PC-3 (cell line): ENCODE measurements at regions not wholly inside any gene's neighbourhood (a gene's known extent, or its start where the extent isn't known, plus 50 kb on each side); places are given as distances from the start of the nearest gene placed in this dataset.

Source experiments
- ATAC-seq: fragments of 200-7000 bp; cut with Tn5 transposase; 2 replicates; pipeline ENCODE4 v1.9.1; 2020; ENCODE audit warnings: mild to moderate bottlenecking, moderate library complexity
- BruUV-seq: library from RNA; stranded (reverse); fragments of 400-500 nt; replicated peaks from 2 replicates; lab custom pipeline; 2021; lab: Mats Ljungman, UMichigan
- CTCF ChIA-PET: fragments of 300-600 bp; sonication (Branson Sonifier 250); formaldehyde crosslinking; loops from one replicate; lab custom pipeline; 2022; ENCODE audit warnings: antibody characterized with exemption; lab: Charles Lee
- POLR2A ChIA-PET: fragments of 300-600 bp; sonication (Branson Sonifier 250); formaldehyde crosslinking; loops from one replicate; lab custom pipeline; 2022; ENCODE audit warnings: antibody characterized with exemption; ENCODE audit not compliant: unreplicated experiment; lab: Charles Lee
- DNase-seq: peaks from one replicate; pipeline ENCODE4 v3.0.0-alpha.2; 2015
- H2AFZ ChIP-seq: fragments of 300-600 bp; sonication (generic); 2 replicates; pipeline ENCODE4 v1.6.0; 2016; ENCODE audit warnings: antibody characterized with exemption, low read length
- H3F3A ChIP-seq: fragments of 300-600 bp; sonication (generic); one replicate; pipeline ENCODE4 v1.6.0; 2017; ENCODE audit warnings: antibody characterized with exemption, low read length, control low read depth, mild to moderate bottlenecking; ENCODE audit not compliant: unreplicated experiment
- H3K27ac ChIP-seq: fragments of 300-600 bp; sonication (generic); 2 replicates; pipeline ENCODE4 v1.5.1; 2016; ENCODE audit warnings: mild to moderate bottlenecking, low read length
- H3K27me3 ChIP-seq: fragments of 300-600 bp; sonication (generic); 2 replicates; pipeline ENCODE4 v1.6.1; 2016; ENCODE audit warnings: low read length, mixed read lengths
- H3K36me3 ChIP-seq: fragments of 300-600 bp; sonication (generic); 2 replicates; pipeline ENCODE4 v1.6.1; 2016; ENCODE audit warnings: low read depth, mixed run types, low read length, mixed read lengths
- H3K4me1 ChIP-seq: fragments of 300-600 bp; sonication (generic); 2 replicates; pipeline ENCODE4 v1.5.1; 2016; ENCODE audit warnings: low read length; ENCODE audit not compliant: insufficient read depth
- H3K4me2 ChIP-seq: fragments of 300-600 bp; sonication (generic); 2 replicates; pipeline ENCODE4 v1.6.0; 2016; ENCODE audit warnings: low read length
- H3K4me3 ChIP-seq: fragments of 300-600 bp; sonication (generic); 2 replicates; pipeline ENCODE4 v1.5.1; 2016; ENCODE audit warnings: mild to moderate bottlenecking, low read length, mixed read lengths
- H3K79me2 ChIP-seq: fragments of 300-600 bp; sonication (generic); 2 replicates; pipeline ENCODE4 v1.6.1; 2017; ENCODE audit warnings: low read length, mixed read lengths
- H3K9ac ChIP-seq: fragments of 300-600 bp; sonication (generic); 2 replicates; pipeline ENCODE4 v1.6.0; 2016; ENCODE audit warnings: mild to moderate bottlenecking, low read length
- H3K9me2 ChIP-seq: fragments of 300-600 bp; sonication (generic); replicated peaks from 2 replicates; pipeline ENCODE4 v1.6.1; 2016; ENCODE audit warnings: mixed run types, low read length, mixed read lengths
- H3K9me3 ChIP-seq: fragments of 300-600 bp; sonication (generic); 2 replicates; pipeline ENCODE4 v1.6.1; 2016; ENCODE audit warnings: low read length, mixed read lengths
- H4K20me1 ChIP-seq: fragments of 300-600 bp; sonication (generic); 2 replicates; pipeline ENCODE4 v1.6.1; 2016; ENCODE audit warnings: low read length, mixed read lengths
- CTCF ChIP-seq: fragments of 300-600 bp; sonication (generic); conservative IDR thresholded peaks from 2 replicates; pipeline ENCODE4 v1.5.1; 2017; ENCODE audit warnings: antibody characterized with exemption, low read depth, mild to moderate bottlenecking, low read length
- EZH2 ChIP-seq: fragments of 300-600 bp; sonication (generic); IDR thresholded peaks from one replicate; pipeline ENCODE4 v1.6.1; 2017; ENCODE audit warnings: antibody characterized with exemption, mild to moderate bottlenecking, low read length; ENCODE audit not compliant: unreplicated experiment
- EZH2phosphoT487 ChIP-seq: fragments of 300-600 bp; sonication (generic); IDR thresholded peaks from 2 replicates; pipeline ENCODE4 v1.6.1; 2018; ENCODE audit warnings: mild to moderate bottlenecking, antibody characterized with exemption, low read length, borderline replicate concordance
- intact Hi-C: fragments of 100-400 bp; cut with micrococcal nuclease; formaldehyde crosslinking; loops from 2 replicates; pipeline ENCODE4 v1.9.0; 2023

GRCh38 chr2:16481351-16481750, 184.3 kb downstream of the CYRIA start:
- ATAC-seq (no peak), DNase-seq (no peak)
- CTCF ChIA-PET = no interaction called here

GRCh38 chr2:16479721-16480120, 185.9 kb downstream of the CYRIA start:
- CTCF ChIA-PET = no interaction called here
- intact Hi-C loops = no loop called here
- no peak for TF ChIP-seq CTCF
- TF ChIP-seq EZH2phosphoT487 = no peak
- no peak for TF ChIP-seq EZH2

More at GRCh38 chr2:16481351-16481750, 184.3 kb downstream of the CYRIA start:
- no peaks in the 10 kb centered on the region for H3K79me2 ChIP-seq
- H3K4me2 ChIP-seq = no peak overlapping the region
- no peak for TF ChIP-seq EZH2phosphoT487
- no peak for TF ChIP-seq CTCF
- H2AFZ ChIP-seq = no peak overlapping the region
- H3K9me3 ChIP-seq = no peaks in the 10 kb centered on the region
- H3K27ac ChIP-seq = no peak overlapping the region
- H3K4me3 ChIP-seq = no peak overlapping the region
- H3K27me3 ChIP-seq = no peaks in the 10 kb centered on the region
- no peaks in the 10 kb centered on the region for H3K4me1 ChIP-seq
- no peaks in the 10 kb centered on the region for H4K20me1 ChIP-seq
- no peaks in the 10 kb centered on the region for H3K36me3 ChIP-seq
- no peaks in the 10 kb centered on the region for H3F3A ChIP-seq
- intact Hi-C loops = no loop called here
- POLR2A ChIA-PET = no interaction called here
- no peak overlapping the region for H3K9ac ChIP-seq
- no peaks in the 10 kb centered on the region for H3K9me2 ChIP-seq
- no TSS peak for BruUV-seq

GRCh38 chr2:16478434-16479210, 187.0 kb downstream of the CYRIA start:
- no peak for ATAC-seq
- Histone ChIP-seq H3K27ac (no peak overlapping the region), H4K20me1 (no peaks in the 10 kb centered on the region), H3K4me1 (no peaks in the 10 kb centered on the region), H3K9me2 (no peaks in the 10 kb centered on the region), H2AFZ (no peak overlapping the region), H3K79me2 (no peaks in the 10 kb centered on the region), H3K4me3 (no peak overlapping the region), H3K4me2 (no peak overlapping the region), H3F3A (no peaks in the 10 kb centered on the region), H3K36me3 (no peaks in the 10 kb centered on the region), H3K9me3 (no peaks in the 10 kb centered on the region), H3K9ac (no peak overlapping the region), H3K27me3 (no peaks in the 10 kb centered on the region)
- DNase-seq = no peak
- BruUV-seq = no TSS peak
- CTCF ChIA-PET = no interaction called here
- POLR2A ChIA-PET = no interaction called here
- intact Hi-C loops = no loop called here
- TF ChIP-seq EZH2 (no peak), EZH2phosphoT487 (no peak), CTCF (no peak)

More at GRCh38 chr2:16479721-16480120, 185.9 kb downstream of the CYRIA start:
- POLR2A ChIA-PET = no interaction called here
- Histone ChIP-seq H3K27me3 (no peaks in the 10 kb centered on the region), H3K79me2 (no peaks in the 10 kb centered on the region), H3K4me1 (no peaks in the 10 kb centered on the region), H3K9ac (no peak overlapping the region), H3K4me2 (no peak overlapping the region), H3K4me3 (no peak overlapping the region), H3K36me3 (no peaks in the 10 kb centered on the region), H2AFZ (no peak overlapping the region), H3K27ac (no peak overlapping the region), H3K9me3 (no peaks in the 10 kb centered on the region), H3F3A (no peaks in the 10 kb centered on the region), H3K9me2 (no peaks in the 10 kb centered on the region), H4K20me1 (no peaks in the 10 kb centered on the region)
- ATAC-seq = no peak
- no TSS peak for BruUV-seq
- no peak for DNase-seq
